Upper lobe of left lung (tissue), 6 donors: ENCODE measurements at regions not wholly inside any gene's neighbourhood (a gene's known extent, or its start where the extent isn't known, plus 50 kb on each side); places are given as distances from the start of the nearest gene placed in this dataset.
A peak's percentile ranks its signal among the peaks of the same experiment; 100 is the strongest.

Source experiments
- ATAC-seq, 2 donors: fragments of 200-7000 bp; cut with Tn5 transposase; one replicate each; pipeline ENCODE4 v1.9.1; 2022; ENCODE audit warnings: mild to moderate bottlenecking in 2 of 2, moderate library complexity in 2 of 2; ENCODE audit not compliant: low FRiP score in 2 of 2
- DNase-seq, 2 donors: peaks; one replicate each; pipeline ENCODE4 v3.0.0-alpha.2; 2019 to 2020
- H3K27ac ChIP-seq, 4 donors: fragments of 200-600 bp; sonication (generic); one replicate each; pipeline ENCODE4 v1.5.1; 2016 to 2019
- H3K27me3 ChIP-seq, 4 donors: fragments of 200-600 bp; sonication (generic); one replicate each; pipeline ENCODE4 v1.5.1; 2017 to 2019
- H3K36me3 ChIP-seq, 4 donors: fragments of 200-600 bp; sonication (generic); one replicate each; pipeline ENCODE4 v1.5.1; 2016 to 2019
- H3K4me1 ChIP-seq, 4 donors: fragments of 200-600 bp; sonication (generic); one replicate each; pipeline ENCODE4 v1.5.1; 2018 to 2019
- H3K4me3 ChIP-seq, 4 donors: fragments of 200-600 bp; sonication (generic); one replicate each; pipeline ENCODE4 v1.5.1; 2017 to 2019; ENCODE audit warnings: mild to moderate bottlenecking in 2 of 4, moderate library complexity in 1 of 4
- H3K9me3 ChIP-seq, 4 donors: fragments of 200-600 bp; sonication (generic); one replicate each; pipeline ENCODE4 v1.5.1; 2018 to 2019
- EP300 ChIP-seq, 4 donors: sonication (generic); formaldehyde crosslinking; IDR thresholded peaks; one replicate each; pipeline ENCODE4 v1.5.1; 2017; ENCODE audit warnings: antibody characterized with exemption in 4 of 4, control low read depth in 2 of 4
- POLR2A ChIP-seq, 4 donors: fragments of 450-650 bp; IDR thresholded peaks; one replicate each; pipeline ENCODE4 v1.5.1; 2016 to 2017; ENCODE audit warnings: antibody characterized with exemption in 4 of 4, mild to moderate bottlenecking in 2 of 4
- POLR2AphosphoS5 ChIP-seq, 2 donors: sonication (generic); formaldehyde crosslinking; IDR thresholded peaks; one replicate each; pipeline ENCODE4 v1.5.1; 2017; ENCODE audit warnings: antibody characterized with exemption in 2 of 2
- WGBS, 2 donors: methylation state at CpG; one replicate each; pipeline ENCODE4 v1.1.5; 2017 to 2018; 5-methylcytosine and 5-hydroxymethylcytosine counted together
- TF ChIP-seq, protein P1 (sequence below), 6 experiments: fragments of 450-650 bp in 4 of 6; fragments of 200-600 bp in 2 of 6; sonication (generic) in 2 of 6; IDR thresholded peaks; one replicate each; pipeline ENCODE4 v1.5.1; 2016 to 2019; ENCODE audit warnings: antibody characterized with exemption in 6 of 6
- donor health status: DM: no; HTN: no; CAD: no; lungs with moderate emphysema.
- donor health status: DM: no; HTN: yes; CAD: no; lungs with severe emphysema.

DNA sequence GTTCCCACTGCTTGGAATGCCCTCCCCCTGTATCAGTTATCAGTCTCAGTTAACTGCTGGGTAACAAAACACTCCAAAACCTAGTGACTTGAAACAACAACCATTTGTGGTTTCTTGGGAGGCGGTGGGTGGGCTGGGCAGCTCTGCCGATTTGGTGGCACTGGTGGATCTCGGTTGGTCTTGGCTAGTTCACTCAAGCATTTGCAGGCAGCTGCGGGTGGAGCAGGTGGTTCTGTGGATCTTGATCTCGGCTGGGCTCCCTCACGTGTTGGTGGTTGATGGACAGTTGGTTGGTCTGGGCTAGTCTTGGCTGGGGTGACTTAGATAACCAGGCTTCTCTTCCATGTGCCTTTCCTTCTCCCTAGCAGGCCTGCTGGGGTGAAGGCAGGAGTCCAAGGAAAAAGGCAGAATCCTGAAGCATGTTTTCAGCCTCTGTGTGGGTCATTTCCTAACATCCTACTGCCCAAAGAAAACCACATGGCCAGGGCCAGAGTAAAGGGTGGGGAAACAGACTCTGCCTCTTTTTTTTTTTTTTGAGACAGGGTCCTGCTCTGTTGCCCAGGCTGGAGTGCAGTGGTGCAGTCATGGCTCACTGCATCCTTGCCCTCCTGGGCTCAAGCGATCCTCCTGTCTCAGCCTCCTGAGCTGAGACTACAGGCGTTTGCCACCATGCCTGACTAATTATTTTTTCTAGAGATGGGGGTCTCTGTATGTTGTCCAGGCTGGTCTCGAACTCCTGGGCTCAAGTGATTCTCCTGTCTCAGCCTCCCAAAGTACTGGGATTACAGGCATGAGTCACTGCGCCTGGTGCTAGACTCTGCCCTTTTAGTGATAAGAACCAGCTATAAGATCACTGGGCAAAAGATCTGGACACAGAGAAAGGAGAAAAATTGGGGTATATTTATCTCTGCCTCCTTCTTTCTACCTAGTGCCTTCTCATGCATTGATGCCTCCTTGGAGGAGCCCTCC is 183.7 kb downstream of the RGS3 start:
- DNase-seq: peak in 1 of 2 donors; percentile 10
- Histone ChIP-seq H3K36me3 (no peaks in the 10 kb centered on the region), H3K9me3 (no peaks in the 10 kb centered on the region), H3K4me1 (no peaks in the 10 kb centered on the region), H3K4me3 (no peak overlapping the region), H3K27me3 (no peaks in the 10 kb centered on the region), H3K27ac (no peak overlapping the region)
- TF ChIP-seq, protein P1, sequence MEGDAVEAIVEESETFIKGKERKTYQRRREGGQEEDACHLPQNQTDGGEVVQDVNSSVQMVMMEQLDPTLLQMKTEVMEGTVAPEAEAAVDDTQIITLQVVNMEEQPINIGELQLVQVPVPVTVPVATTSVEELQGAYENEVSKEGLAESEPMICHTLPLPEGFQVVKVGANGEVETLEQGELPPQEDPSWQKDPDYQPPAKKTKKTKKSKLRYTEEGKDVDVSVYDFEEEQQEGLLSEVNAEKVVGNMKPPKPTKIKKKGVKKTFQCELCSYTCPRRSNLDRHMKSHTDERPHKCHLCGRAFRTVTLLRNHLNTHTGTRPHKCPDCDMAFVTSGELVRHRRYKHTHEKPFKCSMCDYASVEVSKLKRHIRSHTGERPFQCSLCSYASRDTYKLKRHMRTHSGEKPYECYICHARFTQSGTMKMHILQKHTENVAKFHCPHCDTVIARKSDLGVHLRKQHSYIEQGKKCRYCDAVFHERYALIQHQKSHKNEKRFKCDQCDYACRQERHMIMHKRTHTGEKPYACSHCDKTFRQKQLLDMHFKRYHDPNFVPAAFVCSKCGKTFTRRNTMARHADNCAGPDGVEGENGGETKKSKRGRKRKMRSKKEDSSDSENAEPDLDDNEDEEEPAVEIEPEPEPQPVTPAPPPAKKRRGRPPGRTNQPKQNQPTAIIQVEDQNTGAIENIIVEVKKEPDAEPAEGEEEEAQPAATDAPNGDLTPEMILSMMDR (IDR thresholded peaks at IDR 0.05): no peak
- TF ChIP-seq POLR2A (IDR thresholded peaks at IDR 0.05) (no peak), POLR2AphosphoS5 (IDR thresholded peaks at IDR 0.05) (no peak), EP300 (IDR thresholded peaks at IDR 0.05) (no peak)
- ATAC-seq: no peak
- WGBS, 2 donors: 86 to 96% methylated on average over 10 of the region's 10 CpGs

DNA sequence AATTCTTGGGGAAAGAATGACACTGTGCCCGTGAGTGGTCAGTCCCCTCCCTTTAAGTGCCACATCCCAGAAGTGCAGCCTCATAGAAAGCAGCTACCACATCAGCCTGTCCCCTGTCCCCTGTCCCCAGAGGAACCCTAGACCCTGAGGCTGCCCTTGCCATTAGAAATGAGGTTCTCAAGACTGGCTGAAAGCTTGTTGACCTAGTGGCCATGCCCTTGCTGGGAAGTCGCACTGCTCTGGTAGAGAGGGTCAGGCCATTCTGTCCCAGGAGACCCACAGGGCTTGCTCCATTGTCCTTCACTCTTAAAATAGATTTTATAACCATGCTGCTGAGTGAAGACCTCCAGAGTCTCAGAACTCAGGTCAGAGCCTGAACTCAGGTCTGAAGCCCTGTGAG is 184.5 kb downstream of the RGS3 start:
- DNase-seq (peak in 1 of 2 donors; percentile 16), ATAC-seq (no peak)
- WGBS, 2 donors: 80 to 90% methylated on average over 2 of the region's 2 CpGs
- TF ChIP-seq POLR2AphosphoS5 (IDR thresholded peaks at IDR 0.05): peak in 1 of 2 donors; percentile 38
- TF ChIP-seq POLR2A (IDR thresholded peaks at IDR 0.05): no peak
- peak in 1 of 4 donors; percentile 66 for TF ChIP-seq EP300 (IDR thresholded peaks at IDR 0.05)
- Histone ChIP-seq H3K4me1 (no peaks in the 10 kb centered on the region), H3K4me3 (no peak overlapping the region), H3K9me3 (no peaks in the 10 kb centered on the region), H3K27ac (no peak overlapping the region), H3K27me3 (no peaks in the 10 kb centered on the region), H3K36me3 (no peaks in the 10 kb centered on the region)

GRCh38 chr9:113648586-113648985 is 185.1 kb downstream of the RGS3 start:
- TF ChIP-seq EP300 (IDR thresholded peaks at IDR 0.05) (no peak), POLR2A (IDR thresholded peaks at IDR 0.05) (no peak), POLR2AphosphoS5 (IDR thresholded peaks at IDR 0.05) (no peak)
- Histone ChIP-seq H3K9me3 (no peaks in the 10 kb centered on the region), H3K27ac (no peak overlapping the region), H3K36me3 (no peaks in the 10 kb centered on the region), H3K4me1 (no peaks in the 10 kb centered on the region), H3K4me3 (no peak overlapping the region), H3K27me3 (no peaks in the 10 kb centered on the region)
- ATAC-seq (no peak), DNase-seq (peak in 1 of 2 donors; percentile 1)
- WGBS, 2 donors: 92% methylated on average over 7 of the region's 7 CpGs

GRCh38 chr9:113649054-113649453 is 185.5 kb downstream of the RGS3 start:
- TF ChIP-seq, protein P1 (IDR thresholded peaks at IDR 0.05): no peak
- TF ChIP-seq EP300 (IDR thresholded peaks at IDR 0.05) (no peak), POLR2A (IDR thresholded peaks at IDR 0.05) (no peak), POLR2AphosphoS5 (IDR thresholded peaks at IDR 0.05) (no peak)
- H3K4me1 ChIP-seq: no peaks in the 10 kb centered on the region
- no peak for ATAC-seq
- H3K27me3 ChIP-seq: no peaks in the 10 kb centered on the region
- DNase-seq: peak; percentile 10 to 64
- H3K27ac ChIP-seq: no peak overlapping the region
- H3K4me3 ChIP-seq: no peak overlapping the region
- H3K36me3 ChIP-seq: no peaks in the 10 kb centered on the region
- 54 to 71% methylated on average over 7 to 11 of the region's 11 CpGs for WGBS, 2 donors
- no peaks in the 10 kb centered on the region for H3K9me3 ChIP-seq

DNA sequence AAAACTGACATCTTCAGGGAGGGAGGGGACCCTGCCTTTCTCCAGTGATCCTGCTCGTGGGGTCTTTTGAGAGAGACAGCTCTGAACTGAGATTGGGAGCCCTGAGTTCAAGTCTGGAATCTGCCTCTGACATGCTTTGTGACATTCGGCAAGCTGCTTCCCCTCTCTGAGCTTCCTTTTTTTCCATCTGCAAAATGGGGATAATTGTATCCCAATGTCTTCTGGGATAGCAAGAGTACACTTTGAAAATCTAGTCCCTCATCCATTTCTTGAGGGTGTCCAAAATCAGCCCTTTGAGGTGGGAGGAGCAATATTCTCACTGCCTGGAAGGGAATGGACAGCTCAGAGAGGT is 186.3 kb downstream of the RGS3 start:
- H3K4me3 ChIP-seq: no peak overlapping the region

GRCh38 chr9:113650207-113651131 is 186.9 kb downstream of the RGS3 start:
- Histone ChIP-seq H3K4me3 (no peak overlapping the region), H3K9me3 (no peaks in the 10 kb centered on the region), H3K36me3 (no peaks in the 10 kb centered on the region), H3K27me3 (no peaks in the 10 kb centered on the region), H3K4me1 (peaks cover 11 to 13% (median 12%) of the 10 kb centered on the region in 4 donors), H3K27ac (no peak overlapping the region)
- WGBS, 2 donors: 86 to 90% methylated on average over 11 to 16 of the region's 16 CpGs
- TF ChIP-seq POLR2AphosphoS5 (IDR thresholded peaks at IDR 0.05): no peak
- TF ChIP-seq, protein P1 (IDR thresholded peaks at IDR 0.05): no peak
- TF ChIP-seq EP300 (IDR thresholded peaks at IDR 0.05): no peak
- no peak for TF ChIP-seq POLR2A (IDR thresholded peaks at IDR 0.05)
- no peak for ATAC-seq
- peak in 1 of 2 donors; percentile 17 for DNase-seq

More for the DNA sequence above, 186.3 kb downstream of the RGS3 start:
- no peaks in the 10 kb centered on the region for H3K9me3 ChIP-seq
- no peaks in the 10 kb centered on the region for H3K36me3 ChIP-seq
- no peak for TF ChIP-seq POLR2A (IDR thresholded peaks at IDR 0.05)
- ATAC-seq (no peak), DNase-seq (peak in 1 of 2 donors; percentile 0)
- peak overlapping the region in 1 of 4 donors; percentile 8 for H3K27ac ChIP-seq
- H3K4me1 ChIP-seq: peaks cover 4 to 8% (median 6%) of the 10 kb centered on the region in 4 donors
- no peaks in the 10 kb centered on the region for H3K27me3 ChIP-seq
- 93 to 97% methylated on average over 2 of the region's 2 CpGs for WGBS, 2 donors
